ENCODE measurements at regions not wholly inside any gene's neighbourhood (a gene's known extent, or its start where the extent isn't known, plus 50 kb on each side); places are given as distances from the start of the nearest gene placed in this dataset.

- DNase-seq (ENCODE audit: low read depth) = no peak
- TF ChIP-seq CTCF (conservative IDR thresholded peaks at IDR 0.05; ENCODE audit: low read depth, low read length) = no peak
- H3K4me3 ChIP-seq (ENCODE audit: low read depth, low read length) = no peak overlapping the region
These were observed 98.7 kb upstream of the SDK2 start for GRCh38 chr17:73742948-73743381.

GRCh38 chr17:73743518-73744201 lies 99.4 kb upstream of the SDK2 start:
- no peak overlapping the region for H3K4me3 ChIP-seq (ENCODE audit: low read depth, low read length)
- no peak for TF ChIP-seq CTCF (conservative IDR thresholded peaks at IDR 0.05; ENCODE audit: low read depth, low read length)
- DNase-seq (ENCODE audit: low read depth) = no peak

GRCh38 chr17:73744411-73744810 lies 100.2 kb upstream of the SDK2 start:
- no peak for DNase-seq (ENCODE audit: low read depth)
- TF ChIP-seq CTCF (conservative IDR thresholded peaks at IDR 0.05; ENCODE audit: low read depth, low read length) = no peak
- H3K4me3 ChIP-seq (ENCODE audit: low read depth, low read length) = no peak overlapping the region

GRCh38 chr17:73746314-73747073 lies 102.2 kb upstream of the SDK2 start:
- H3K4me3 ChIP-seq (ENCODE audit: low read depth, low read length) = no peak overlapping the region
- no peak for TF ChIP-seq CTCF (conservative IDR thresholded peaks at IDR 0.05; ENCODE audit: low read depth, low read length)
- no peak for DNase-seq (ENCODE audit: low read depth)

- no peak for DNase-seq (ENCODE audit: low read depth)
- H3K4me3 ChIP-seq (ENCODE audit: low read depth, low read length) = no peak overlapping the region
- TF ChIP-seq CTCF (conservative IDR thresholded peaks at IDR 0.05; ENCODE audit: low read depth, low read length) = no peak
These were observed 103.2 kb upstream of the SDK2 start for GRCh38 chr17:73747221-73748002.

GRCh38 chr17:73748508-73748907 lies 104.3 kb upstream of the SDK2 start:
- no peak for TF ChIP-seq CTCF (conservative IDR thresholded peaks at IDR 0.05; ENCODE audit: low read depth, low read length)
- no peak overlapping the region for H3K4me3 ChIP-seq (ENCODE audit: low read depth, low read length)
- no peak for DNase-seq (ENCODE audit: low read depth)
